ENCODE measurements at regions not wholly inside any gene's neighbourhood (a gene's known extent, or its start where the extent isn't known, plus 50 kb on each side); places are given as distances from the start of the nearest gene placed in this dataset.

GRCh38 chr2:224181534-224182155 lies 142.6 kb upstream of the SERPINE2 start:
- H3K36me3 ChIP-seq (ENCODE audit: control insufficient read depth in 2 of 2, insufficient read depth in 2 of 2, low read length in 1 of 2): no peaks in the 10 kb centered on the region
- no peaks in the 10 kb centered on the region for H3K4me1 ChIP-seq (ENCODE audit: control insufficient read depth in 2 of 2, insufficient read depth in 2 of 2, low read length in 2 of 2)
- no peak overlapping the region for H3K27ac ChIP-seq (ENCODE audit: low read depth in 1 of 2, low read length in 1 of 2)
- no peak for DNase-seq (ENCODE audit: low read depth in 6 of 9, low spot score in 9 of 9)
- H3K9me3 ChIP-seq (ENCODE audit: control insufficient read depth in 2 of 2, insufficient read depth in 1 of 2, low read length in 1 of 2): no peaks in the 10 kb centered on the region
- H3K27me3 ChIP-seq (ENCODE audit: control insufficient read depth in 2 of 2, insufficient read depth in 1 of 2, low read length in 1 of 2): no peaks in the 10 kb centered on the region
- WGBS: 90% methylated on average over 6 of the region's 6 CpGs
- H3K4me3 ChIP-seq (ENCODE audit: low read length in 2 of 2): no peak overlapping the region

GRCh38 chr2:224180810-224181209 lies 141.7 kb upstream of the SERPINE2 start:
- Histone ChIP-seq H3K27me3 (ENCODE audit: control insufficient read depth in 2 of 2, insufficient read depth in 1 of 2, low read length in 1 of 2) (no peaks in the 10 kb centered on the region), H3K36me3 (ENCODE audit: control insufficient read depth in 2 of 2, insufficient read depth in 2 of 2, low read length in 1 of 2) (no peaks in the 10 kb centered on the region), H3K4me1 (ENCODE audit: control insufficient read depth in 2 of 2, insufficient read depth in 2 of 2, low read length in 2 of 2) (no peaks in the 10 kb centered on the region), H3K9me3 (ENCODE audit: control insufficient read depth in 2 of 2, insufficient read depth in 1 of 2, low read length in 1 of 2) (no peaks in the 10 kb centered on the region), H3K27ac (ENCODE audit: low read depth in 1 of 2, low read length in 1 of 2) (no peak overlapping the region), H3K4me3 (ENCODE audit: low read length in 2 of 2) (no peak overlapping the region)
- 93% methylated on average over 4 of the region's 4 CpGs for WGBS
- DNase-seq (ENCODE audit: low read depth in 6 of 9, low spot score in 9 of 9): no peak

- H3K4me3 ChIP-seq (ENCODE audit: low read length in 2 of 2): no peak overlapping the region
- no peaks in the 10 kb centered on the region for H3K4me1 ChIP-seq (ENCODE audit: control insufficient read depth in 2 of 2, insufficient read depth in 2 of 2, low read length in 2 of 2)
- no peak overlapping the region for H3K27ac ChIP-seq (ENCODE audit: low read depth in 1 of 2, low read length in 1 of 2)
- no peaks in the 10 kb centered on the region for H3K27me3 ChIP-seq (ENCODE audit: control insufficient read depth in 2 of 2, insufficient read depth in 1 of 2, low read length in 1 of 2)
- DNase-seq (ENCODE audit: low read depth in 6 of 9, low spot score in 9 of 9): peak in 1 of 9 donors; percentile 6
- WGBS: 82% methylated on average over 4 of the region's 4 CpGs
- H3K36me3 ChIP-seq (ENCODE audit: control insufficient read depth in 2 of 2, insufficient read depth in 2 of 2, low read length in 1 of 2): no peaks in the 10 kb centered on the region
- no peaks in the 10 kb centered on the region for H3K9me3 ChIP-seq (ENCODE audit: control insufficient read depth in 2 of 2, insufficient read depth in 1 of 2, low read length in 1 of 2)
Observed at GRCh38 chr2:224178056-224178455, 139.0 kb upstream of the SERPINE2 start.

- H3K27me3 ChIP-seq (ENCODE audit: control insufficient read depth in 2 of 2, insufficient read depth in 1 of 2, low read length in 1 of 2): no peaks in the 10 kb centered on the region
- no peak overlapping the region for H3K4me3 ChIP-seq (ENCODE audit: low read length in 2 of 2)
- no peaks in the 10 kb centered on the region for H3K9me3 ChIP-seq (ENCODE audit: control insufficient read depth in 2 of 2, insufficient read depth in 1 of 2, low read length in 1 of 2)
- WGBS: 50% methylated on average over 2 of the region's 2 CpGs
- no peak for DNase-seq (ENCODE audit: low read depth in 6 of 9, low spot score in 9 of 9)
- H3K36me3 ChIP-seq (ENCODE audit: control insufficient read depth in 2 of 2, insufficient read depth in 2 of 2, low read length in 1 of 2): no peaks in the 10 kb centered on the region
- no peak overlapping the region for H3K27ac ChIP-seq (ENCODE audit: low read depth in 1 of 2, low read length in 1 of 2)
- no peaks in the 10 kb centered on the region for H3K4me1 ChIP-seq (ENCODE audit: control insufficient read depth in 2 of 2, insufficient read depth in 2 of 2, low read length in 2 of 2)
Observed at GRCh38 chr2:224175538-224175937, 136.5 kb upstream of the SERPINE2 start.

GRCh38 chr2:224174990-224175389 lies 135.9 kb upstream of the SERPINE2 start:
- H3K4me1 ChIP-seq (ENCODE audit: control insufficient read depth in 2 of 2, insufficient read depth in 2 of 2, low read length in 2 of 2): no peaks in the 10 kb centered on the region
- 94% methylated on average over 5 of the region's 5 CpGs for WGBS
- no peaks in the 10 kb centered on the region for H3K9me3 ChIP-seq (ENCODE audit: control insufficient read depth in 2 of 2, insufficient read depth in 1 of 2, low read length in 1 of 2)
- no peaks in the 10 kb centered on the region for H3K36me3 ChIP-seq (ENCODE audit: control insufficient read depth in 2 of 2, insufficient read depth in 2 of 2, low read length in 1 of 2)
- no peak for DNase-seq (ENCODE audit: low read depth in 6 of 9, low spot score in 9 of 9)
- H3K27ac ChIP-seq (ENCODE audit: low read depth in 1 of 2, low read length in 1 of 2): no peak overlapping the region
- H3K27me3 ChIP-seq (ENCODE audit: control insufficient read depth in 2 of 2, insufficient read depth in 1 of 2, low read length in 1 of 2): no peaks in the 10 kb centered on the region
- no peak overlapping the region for H3K4me3 ChIP-seq (ENCODE audit: low read length in 2 of 2)

- Histone ChIP-seq H3K36me3 (ENCODE audit: control insufficient read depth in 2 of 2, insufficient read depth in 2 of 2, low read length in 1 of 2) (no peaks in the 10 kb centered on the region), H3K9me3 (ENCODE audit: control insufficient read depth in 2 of 2, insufficient read depth in 1 of 2, low read length in 1 of 2) (no peaks in the 10 kb centered on the region), H3K27ac (ENCODE audit: low read depth in 1 of 2, low read length in 1 of 2) (no peak overlapping the region), H3K4me1 (ENCODE audit: control insufficient read depth in 2 of 2, insufficient read depth in 2 of 2, low read length in 2 of 2) (no peaks in the 10 kb centered on the region), H3K4me3 (ENCODE audit: low read length in 2 of 2) (no peak overlapping the region), H3K27me3 (ENCODE audit: control insufficient read depth in 2 of 2, insufficient read depth in 1 of 2, low read length in 1 of 2) (no peaks in the 10 kb centered on the region)
- no peak for DNase-seq (ENCODE audit: low read depth in 6 of 9, low spot score in 9 of 9)
- WGBS: 82% methylated on average over 1 of the region's 1 CpG
Observed at GRCh38 chr2:224174521-224174920, 135.4 kb upstream of the SERPINE2 start.

- H3K4me3 ChIP-seq (ENCODE audit: low read length in 2 of 2): no peak overlapping the region
- no peaks in the 10 kb centered on the region for H3K36me3 ChIP-seq (ENCODE audit: control insufficient read depth in 2 of 2, insufficient read depth in 2 of 2, low read length in 1 of 2)
- WGBS: 95% methylated on average over 3 of the region's 3 CpGs
- no peak for DNase-seq (ENCODE audit: low read depth in 6 of 9, low spot score in 9 of 9)
- no peak overlapping the region for H3K27ac ChIP-seq (ENCODE audit: low read depth in 1 of 2, low read length in 1 of 2)
- H3K27me3 ChIP-seq (ENCODE audit: control insufficient read depth in 2 of 2, insufficient read depth in 1 of 2, low read length in 1 of 2): no peaks in the 10 kb centered on the region
- no peaks in the 10 kb centered on the region for H3K4me1 ChIP-seq (ENCODE audit: control insufficient read depth in 2 of 2, insufficient read depth in 2 of 2, low read length in 2 of 2)
- H3K9me3 ChIP-seq (ENCODE audit: control insufficient read depth in 2 of 2, insufficient read depth in 1 of 2, low read length in 1 of 2): no peaks in the 10 kb centered on the region
Observed at GRCh38 chr2:224173933-224174332, 134.8 kb upstream of the SERPINE2 start.

- Histone ChIP-seq H3K27ac (ENCODE audit: low read depth in 1 of 2, low read length in 1 of 2) (no peak overlapping the region), H3K36me3 (ENCODE audit: control insufficient read depth in 2 of 2, insufficient read depth in 2 of 2, low read length in 1 of 2) (no peaks in the 10 kb centered on the region), H3K27me3 (ENCODE audit: control insufficient read depth in 2 of 2, insufficient read depth in 1 of 2, low read length in 1 of 2) (no peaks in the 10 kb centered on the region), H3K4me1 (ENCODE audit: control insufficient read depth in 2 of 2, insufficient read depth in 2 of 2, low read length in 2 of 2) (no peaks in the 10 kb centered on the region), H3K9me3 (ENCODE audit: control insufficient read depth in 2 of 2, insufficient read depth in 1 of 2, low read length in 1 of 2) (no peaks in the 10 kb centered on the region), H3K4me3 (ENCODE audit: low read length in 2 of 2) (no peak overlapping the region)
- no peak for DNase-seq (ENCODE audit: low read depth in 6 of 9, low spot score in 9 of 9)
Observed at GRCh38 chr2:224173210-224173609, 134.1 kb upstream of the SERPINE2 start.

- no peak overlapping the region for H3K27ac ChIP-seq (ENCODE audit: low read depth in 1 of 2, low read length in 1 of 2)
- WGBS: 83% methylated on average over 3 of the region's 3 CpGs
- DNase-seq (ENCODE audit: low read depth in 6 of 9, low spot score in 9 of 9): no peak
- H3K9me3 ChIP-seq (ENCODE audit: control insufficient read depth in 2 of 2, insufficient read depth in 1 of 2, low read length in 1 of 2): no peaks in the 10 kb centered on the region
- no peaks in the 10 kb centered on the region for H3K4me1 ChIP-seq (ENCODE audit: control insufficient read depth in 2 of 2, insufficient read depth in 2 of 2, low read length in 2 of 2)
- H3K36me3 ChIP-seq (ENCODE audit: control insufficient read depth in 2 of 2, insufficient read depth in 2 of 2, low read length in 1 of 2): no peaks in the 10 kb centered on the region
- no peaks in the 10 kb centered on the region for H3K27me3 ChIP-seq (ENCODE audit: control insufficient read depth in 2 of 2, insufficient read depth in 1 of 2, low read length in 1 of 2)
- H3K4me3 ChIP-seq (ENCODE audit: low read length in 2 of 2): no peak overlapping the region
Observed at GRCh38 chr2:224171226-224171625, 132.1 kb upstream of the SERPINE2 start.

GRCh38 chr2:224169847-224170246 lies 130.8 kb upstream of the SERPINE2 start:
- H3K27ac ChIP-seq (ENCODE audit: low read depth in 1 of 2, low read length in 1 of 2): no peak overlapping the region
- no peak for DNase-seq (ENCODE audit: low read depth in 6 of 9, low spot score in 9 of 9)
- H3K4me3 ChIP-seq (ENCODE audit: low read length in 2 of 2): no peak overlapping the region
- H3K36me3 ChIP-seq (ENCODE audit: control insufficient read depth in 2 of 2, insufficient read depth in 2 of 2, low read length in 1 of 2): no peaks in the 10 kb centered on the region
- WGBS: 91% methylated on average over 8 of the region's 8 CpGs
- H3K4me1 ChIP-seq (ENCODE audit: control insufficient read depth in 2 of 2, insufficient read depth in 2 of 2, low read length in 2 of 2): no peaks in the 10 kb centered on the region
- no peaks in the 10 kb centered on the region for H3K27me3 ChIP-seq (ENCODE audit: control insufficient read depth in 2 of 2, insufficient read depth in 1 of 2, low read length in 1 of 2)
- H3K9me3 ChIP-seq (ENCODE audit: control insufficient read depth in 2 of 2, insufficient read depth in 1 of 2, low read length in 1 of 2): no peaks in the 10 kb centered on the region
